Left lung (tissue), 4 donors: ENCODE measurements at regions not wholly inside any gene's neighbourhood (a gene's known extent, or its start where the extent isn't known, plus 50 kb on each side); places are given as distances from the start of the nearest gene placed in this dataset.

Source experiments
- ATAC-seq: fragments of 200-7000 bp; cut with Tn5 transposase; one replicate; pipeline ENCODE4 v1.9.1; 2020; ENCODE audit warnings: moderate library complexity
- DNase-seq, 4 donors: peaks; one replicate each; pipeline ENCODE4 v3.0.0-alpha.2; 2013 to 2020
- H3K27ac ChIP-seq, 2 donors: fragments of 200-600 bp; sonication (generic) in 1 of 2; one replicate each; pipeline versions ENCODE4 v1.5.0 to v1.8.0; 2020 to 2021
- H3K27me3 ChIP-seq, 2 donors: fragments of 200-600 bp; sonication (generic) in 1 of 2; one replicate each; pipeline versions ENCODE4 v1.5.0 to v1.8.0; 2020 to 2021
- H3K36me3 ChIP-seq, 2 donors: fragments of 200-600 bp; sonication (generic) in 1 of 2; one replicate each; pipeline versions ENCODE4 v1.5.0 to v1.8.0; 2020 to 2021
- H3K4me1 ChIP-seq, 2 donors: fragments of 200-600 bp; one replicate each; pipeline ENCODE4 v1.8.0; 2021
- H3K4me3 ChIP-seq, 2 donors: fragments of 200-600 bp; sonication (generic) in 1 of 2; one replicate each; pipeline versions ENCODE4 v1.5.0 to v1.8.0; 2020 to 2021; ENCODE audit warnings: mild to moderate bottlenecking in 1 of 2
- H3K9me3 ChIP-seq, 2 donors: fragments of 200-600 bp; sonication (generic) in 1 of 2; one replicate each; pipeline versions ENCODE4 v1.5.0 to v1.8.0; 2020 to 2021
- intact Hi-C, 2 donors: fragments of 100-400 bp; cut with DNase I; formaldehyde crosslinking; loops; one replicate each; pipeline versions ENCODE4 v1.11.2 to v1.14.2; 2022
- TF ChIP-seq, protein P1 (sequence below), 2 donors: fragments of 200-600 bp; sonication (generic) in 1 of 2; IDR thresholded peaks; one replicate each; pipeline versions ENCODE4 v1.5.0 to v1.8.0; 2021; ENCODE audit warnings: antibody characterized with exemption in 2 of 2
- donor health status: DM: no; HTN: yes; CAD: no.
- donor health status: DM: no; HTN: no; CAD: no.

DNA sequence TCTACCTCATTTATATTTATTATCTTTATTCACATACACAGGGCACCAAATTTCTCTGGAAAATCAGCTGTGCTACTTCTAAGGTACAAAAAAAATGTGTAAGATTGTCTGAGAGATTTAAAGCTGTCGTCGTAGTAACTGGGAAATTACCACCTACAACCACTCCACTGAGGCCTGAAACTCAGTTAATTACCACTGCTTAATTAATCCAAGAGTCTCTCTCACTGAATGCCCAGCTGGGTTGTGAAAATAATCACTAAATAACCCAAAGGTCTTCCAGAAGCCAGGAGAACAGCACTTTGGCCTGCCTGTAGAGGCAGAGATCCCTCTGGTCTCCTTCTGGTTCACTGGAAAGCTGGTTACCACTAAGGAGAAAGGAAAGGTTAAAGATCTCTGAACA, 207.2 kb upstream of the TMPO start:
- Histone ChIP-seq H3K4me3 (no peak overlapping the region), H3K36me3 (no peaks in the 10 kb centered on the region), H3K27ac (no peak overlapping the region), H3K9me3 (no peaks in the 10 kb centered on the region), H3K27me3 (no peaks in the 10 kb centered on the region), H3K4me1 (no peaks in the 10 kb centered on the region)
- DNase-seq (no peak), ATAC-seq (no peak)
- intact Hi-C loops: no loop called here
- TF ChIP-seq, protein P1, sequence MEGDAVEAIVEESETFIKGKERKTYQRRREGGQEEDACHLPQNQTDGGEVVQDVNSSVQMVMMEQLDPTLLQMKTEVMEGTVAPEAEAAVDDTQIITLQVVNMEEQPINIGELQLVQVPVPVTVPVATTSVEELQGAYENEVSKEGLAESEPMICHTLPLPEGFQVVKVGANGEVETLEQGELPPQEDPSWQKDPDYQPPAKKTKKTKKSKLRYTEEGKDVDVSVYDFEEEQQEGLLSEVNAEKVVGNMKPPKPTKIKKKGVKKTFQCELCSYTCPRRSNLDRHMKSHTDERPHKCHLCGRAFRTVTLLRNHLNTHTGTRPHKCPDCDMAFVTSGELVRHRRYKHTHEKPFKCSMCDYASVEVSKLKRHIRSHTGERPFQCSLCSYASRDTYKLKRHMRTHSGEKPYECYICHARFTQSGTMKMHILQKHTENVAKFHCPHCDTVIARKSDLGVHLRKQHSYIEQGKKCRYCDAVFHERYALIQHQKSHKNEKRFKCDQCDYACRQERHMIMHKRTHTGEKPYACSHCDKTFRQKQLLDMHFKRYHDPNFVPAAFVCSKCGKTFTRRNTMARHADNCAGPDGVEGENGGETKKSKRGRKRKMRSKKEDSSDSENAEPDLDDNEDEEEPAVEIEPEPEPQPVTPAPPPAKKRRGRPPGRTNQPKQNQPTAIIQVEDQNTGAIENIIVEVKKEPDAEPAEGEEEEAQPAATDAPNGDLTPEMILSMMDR (IDR thresholded peaks at IDR 0.05): no peak

DNA sequence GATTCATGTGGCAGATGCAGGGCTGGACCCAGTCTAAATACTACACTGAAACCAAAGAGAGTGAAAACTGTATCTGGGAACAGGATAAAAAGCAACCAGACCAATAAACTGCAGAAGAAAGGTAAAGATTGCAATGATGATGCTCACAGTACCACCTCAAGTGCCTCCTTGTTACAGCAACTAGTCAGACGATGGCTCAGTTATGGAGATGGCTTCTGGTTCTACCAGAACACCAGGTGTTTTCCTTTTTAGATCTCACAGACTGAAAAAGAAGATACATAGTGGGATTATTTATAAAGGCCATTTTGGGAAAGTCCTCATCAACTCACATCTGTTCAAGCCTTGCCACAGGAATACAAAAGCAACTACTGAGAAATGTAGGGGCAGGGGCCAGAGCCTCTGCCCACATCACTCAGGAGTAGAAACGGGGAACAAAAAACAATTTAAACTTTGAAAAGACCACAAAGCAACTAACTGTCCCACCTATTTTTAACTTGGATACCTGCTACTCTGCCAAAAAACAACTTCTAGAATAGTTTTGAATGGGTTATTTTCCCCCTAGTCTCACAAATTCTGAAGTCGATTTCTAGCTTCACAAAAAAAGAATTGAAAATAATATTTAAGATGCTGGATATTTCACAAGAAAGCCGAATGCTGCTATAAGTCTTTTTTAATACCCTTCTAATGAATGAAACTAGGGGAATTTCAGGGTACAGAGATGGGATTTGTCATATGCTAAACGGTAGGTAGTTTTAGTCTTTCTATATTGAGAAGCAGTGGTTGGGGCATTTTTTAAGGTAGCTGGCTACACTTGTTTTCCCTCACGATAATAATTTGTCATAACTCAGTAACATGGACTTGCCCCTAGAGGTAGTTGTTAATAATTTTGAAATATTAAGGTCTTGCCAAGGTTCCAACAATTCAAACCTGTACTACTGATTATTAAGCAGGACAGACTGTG, 197.2 kb upstream of the TMPO start:
- Histone ChIP-seq H3K4me1 (no peaks in the 10 kb centered on the region), H3K27ac (no peak overlapping the region), H3K27me3 (no peaks in the 10 kb centered on the region), H3K4me3 (no peak overlapping the region), H3K9me3 (no peaks in the 10 kb centered on the region), H3K36me3 (no peaks in the 10 kb centered on the region)
- ATAC-seq (no peak), DNase-seq (no peak)
- TF ChIP-seq, protein P1 (IDR thresholded peaks at IDR 0.05): no peak
- intact Hi-C loops: no loop called here

DNA sequence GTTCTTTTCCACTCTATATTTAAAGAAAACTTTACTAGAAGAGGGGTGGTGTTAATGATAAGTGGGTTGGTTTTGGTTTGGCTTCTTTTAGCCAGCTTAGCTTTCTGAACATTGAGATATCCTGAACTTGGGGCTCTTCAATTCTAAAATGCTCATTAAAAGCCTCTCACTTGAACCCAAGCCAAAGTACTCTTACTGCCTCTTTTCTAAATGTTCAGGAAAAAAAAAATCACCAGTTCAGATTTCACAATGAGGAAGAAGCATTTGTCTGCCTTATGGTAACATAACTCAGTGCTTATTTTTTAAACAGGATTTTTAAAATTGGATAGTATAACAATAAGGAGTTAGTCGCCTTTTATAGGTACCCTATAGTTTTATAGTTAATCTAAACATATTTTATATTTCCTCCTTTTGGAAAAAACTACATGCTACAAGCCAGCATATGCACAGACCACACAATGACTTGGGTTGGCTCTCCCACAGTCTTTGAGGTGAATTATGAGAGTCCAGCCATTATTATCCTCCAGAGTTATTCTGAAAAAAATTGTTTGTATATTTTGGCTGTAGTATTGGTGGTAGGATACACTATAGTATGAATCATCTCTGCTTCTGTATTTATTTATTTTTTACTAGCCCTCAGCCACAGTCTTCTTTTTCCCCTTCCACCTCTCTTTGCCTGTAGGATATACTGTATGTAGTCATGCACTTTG, 195.5 kb upstream of the TMPO start:
- ATAC-seq (peak; percentile 41), DNase-seq (peak in 2 of 4 donors; percentile 15 to 26)
- TF ChIP-seq, protein P1 (IDR thresholded peaks at IDR 0.05): no peak
- no peaks in the 10 kb centered on the region for H3K36me3 ChIP-seq
- intact Hi-C loops: no loop called here
- H3K9me3 ChIP-seq: no peaks in the 10 kb centered on the region
- H3K27me3 ChIP-seq: no peaks in the 10 kb centered on the region
- H3K27ac ChIP-seq: no peak overlapping the region
- no peaks in the 10 kb centered on the region for H3K4me1 ChIP-seq
- no peak overlapping the region for H3K4me3 ChIP-seq

DNA sequence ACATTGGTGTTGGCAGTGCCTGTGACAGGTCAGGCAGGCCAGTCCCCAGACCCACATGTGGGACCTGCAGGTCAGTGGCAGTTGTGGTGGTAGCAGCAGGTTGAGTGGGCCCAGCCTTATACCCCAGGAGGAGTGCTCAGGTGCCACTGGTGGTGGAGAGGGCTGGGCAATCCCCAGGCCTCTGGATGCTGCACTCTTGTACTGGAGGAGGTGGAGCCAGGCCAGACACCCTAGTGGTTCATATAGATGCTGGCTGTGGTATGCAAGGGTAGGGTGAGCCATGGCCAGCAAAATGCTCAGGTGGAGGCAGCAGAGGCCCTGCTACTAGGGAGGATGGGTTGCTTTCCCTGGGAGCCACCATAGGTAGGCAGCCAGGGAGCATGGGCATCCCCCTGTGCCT, 190.4 kb upstream of the TMPO start:
- Histone ChIP-seq H3K4me3 (no peak overlapping the region), H3K27ac (no peak overlapping the region), H3K27me3 (no peaks in the 10 kb centered on the region), H3K36me3 (no peaks in the 10 kb centered on the region), H3K9me3 (no peaks in the 10 kb centered on the region), H3K4me1 (no peaks in the 10 kb centered on the region)
- ATAC-seq (no peak), DNase-seq (no peak)
- TF ChIP-seq, protein P1 (IDR thresholded peaks at IDR 0.05): no peak
- intact Hi-C loops: no loop called here

DNA sequence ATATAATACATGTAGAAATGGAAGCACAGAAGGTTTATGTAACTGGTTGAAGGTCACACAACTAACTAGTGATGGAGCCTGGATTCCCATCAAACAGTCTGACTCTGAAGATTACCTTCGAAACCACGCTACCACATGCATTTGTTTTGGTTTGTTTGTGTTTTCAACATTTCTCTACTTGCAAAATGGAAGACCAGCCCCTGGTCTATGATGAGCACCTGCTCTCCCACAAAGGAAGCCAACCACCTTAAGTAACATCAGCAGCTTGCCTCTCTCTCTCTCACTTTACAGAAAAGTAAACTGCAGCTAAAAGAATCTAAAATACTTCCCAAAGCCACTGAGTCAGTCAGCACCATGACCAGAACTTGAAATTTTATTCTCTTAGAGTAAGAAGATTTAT, 186.9 kb upstream of the TMPO start:
- Histone ChIP-seq H3K9me3 (no peaks in the 10 kb centered on the region), H3K36me3 (no peaks in the 10 kb centered on the region), H3K27ac (no peak overlapping the region), H3K4me1 (no peaks in the 10 kb centered on the region), H3K27me3 (no peaks in the 10 kb centered on the region), H3K4me3 (no peak overlapping the region)
- intact Hi-C loops: no loop called here
- ATAC-seq: no peak
- TF ChIP-seq, protein P1 (IDR thresholded peaks at IDR 0.05): no peak
- no peak for DNase-seq
